ENCODE measurements at regions not wholly inside any gene's neighbourhood (a gene's known extent, or its start where the extent isn't known, plus 50 kb on each side); places are given as distances from the start of the nearest gene placed in this dataset.

DNA sequence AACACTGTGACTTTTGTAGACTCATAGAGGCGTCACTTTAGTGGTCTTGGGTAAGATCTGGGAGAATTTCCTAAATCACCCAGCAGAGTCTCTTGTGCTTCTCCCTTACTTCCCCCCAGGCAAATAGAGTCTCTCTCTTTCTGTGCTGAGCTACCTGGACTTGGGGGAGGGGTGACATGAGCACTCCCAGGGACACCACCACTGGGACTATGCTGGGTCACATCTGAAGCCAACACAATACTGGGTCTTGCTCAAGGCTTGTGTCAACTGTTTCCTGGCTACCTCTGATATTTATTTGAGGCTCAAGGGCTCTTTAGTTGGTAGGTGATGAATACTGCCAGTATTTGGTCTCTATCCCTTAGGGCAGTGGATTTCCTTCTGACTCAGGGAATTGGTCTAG is 214.6 kb upstream of the TPK1 start:
- intact Hi-C loops (cut with DNase I): no loop called here
- no peaks in the 10 kb centered on the region for H3K4me1 ChIP-seq
- no peaks in the 10 kb centered on the region for H3K27me3 ChIP-seq
- no peak overlapping the region for H3K27ac ChIP-seq
- ATAC-seq: no peak
- H3K9me3 ChIP-seq: no peaks in the 10 kb centered on the region
- TF ChIP-seq, protein P1, sequence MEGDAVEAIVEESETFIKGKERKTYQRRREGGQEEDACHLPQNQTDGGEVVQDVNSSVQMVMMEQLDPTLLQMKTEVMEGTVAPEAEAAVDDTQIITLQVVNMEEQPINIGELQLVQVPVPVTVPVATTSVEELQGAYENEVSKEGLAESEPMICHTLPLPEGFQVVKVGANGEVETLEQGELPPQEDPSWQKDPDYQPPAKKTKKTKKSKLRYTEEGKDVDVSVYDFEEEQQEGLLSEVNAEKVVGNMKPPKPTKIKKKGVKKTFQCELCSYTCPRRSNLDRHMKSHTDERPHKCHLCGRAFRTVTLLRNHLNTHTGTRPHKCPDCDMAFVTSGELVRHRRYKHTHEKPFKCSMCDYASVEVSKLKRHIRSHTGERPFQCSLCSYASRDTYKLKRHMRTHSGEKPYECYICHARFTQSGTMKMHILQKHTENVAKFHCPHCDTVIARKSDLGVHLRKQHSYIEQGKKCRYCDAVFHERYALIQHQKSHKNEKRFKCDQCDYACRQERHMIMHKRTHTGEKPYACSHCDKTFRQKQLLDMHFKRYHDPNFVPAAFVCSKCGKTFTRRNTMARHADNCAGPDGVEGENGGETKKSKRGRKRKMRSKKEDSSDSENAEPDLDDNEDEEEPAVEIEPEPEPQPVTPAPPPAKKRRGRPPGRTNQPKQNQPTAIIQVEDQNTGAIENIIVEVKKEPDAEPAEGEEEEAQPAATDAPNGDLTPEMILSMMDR (IDR thresholded peaks at IDR 0.05): no peak
- no peak for TF ChIP-seq POLR2A (IDR thresholded peaks at IDR 0.05)
- no peak overlapping the region for H3K4me3 ChIP-seq
- no peaks in the 10 kb centered on the region for H3K36me3 ChIP-seq
- no CpG with 5 or more reads among the region's 1 CpG for WGBS (ENCODE audit: insufficient coverage, low coverage, low lambda C conversion rate, missing lambda C conversion rate)
- DNase-seq: no peak

DNA sequence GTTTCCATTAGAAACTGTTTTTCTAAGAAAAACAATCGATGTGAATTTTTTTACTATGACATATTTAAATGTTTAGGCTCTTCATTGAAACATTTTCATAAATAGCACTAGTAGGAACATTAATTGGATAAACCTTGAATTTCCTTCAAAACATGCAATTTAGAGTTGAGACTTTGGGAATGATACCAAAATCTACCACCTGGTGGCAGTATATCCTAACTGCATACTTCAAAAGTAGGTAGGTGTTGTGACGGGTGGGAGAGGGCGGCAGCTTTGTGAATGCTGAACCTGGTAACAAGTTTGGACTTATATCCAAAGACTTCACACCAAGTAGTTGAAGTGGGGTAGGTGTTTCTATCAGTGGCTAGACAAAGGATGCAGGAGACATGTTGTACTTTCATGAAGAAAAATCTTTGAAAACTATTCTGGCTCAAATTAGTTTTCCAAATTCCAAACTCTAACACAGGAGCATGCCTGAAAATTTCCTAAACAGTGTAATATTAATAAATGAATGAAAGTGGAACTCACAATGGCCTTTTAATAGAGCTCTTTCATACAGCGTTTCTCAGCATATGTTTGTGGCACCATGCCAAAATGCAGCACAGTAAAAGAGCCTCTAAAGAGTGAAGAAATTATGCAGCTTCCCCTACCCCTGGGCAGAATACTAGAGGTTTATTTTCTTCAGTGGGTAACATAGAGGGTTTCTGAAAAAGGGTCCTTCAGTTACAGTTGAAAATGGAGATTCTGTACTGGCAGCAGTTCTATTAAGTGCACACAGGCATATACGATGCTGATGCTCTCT is 201.0 kb upstream of the TPK1 start:
- TF ChIP-seq POLR2A (IDR thresholded peaks at IDR 0.05): no peak
- TF ChIP-seq, protein P1 (IDR thresholded peaks at IDR 0.05): peak; percentile 51 to 81 (median 72)
- ATAC-seq: peak; percentile 64 to 74 (median 70)

DNA sequence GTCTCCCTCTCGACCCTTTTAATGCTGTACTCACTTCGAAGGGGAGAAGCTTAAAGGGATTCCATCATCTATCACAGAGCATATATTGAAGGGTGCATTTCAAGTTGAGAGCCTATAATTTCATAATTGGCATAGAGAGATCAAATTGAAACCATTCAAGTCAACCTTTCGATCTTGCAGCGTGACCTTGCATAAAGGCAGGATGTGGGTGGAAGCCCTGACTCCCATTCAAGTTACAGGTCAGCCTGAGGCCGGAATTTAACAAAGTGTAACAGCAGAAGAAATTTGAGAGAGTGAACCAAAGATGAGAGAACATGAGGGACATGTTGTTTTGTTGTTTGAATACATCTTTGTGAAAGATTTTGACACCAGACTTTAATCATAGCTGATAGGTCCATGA is 195.3 kb upstream of the TPK1 start:
- H3K4me3 ChIP-seq: no peak overlapping the region
- no peaks in the 10 kb centered on the region for H3K36me3 ChIP-seq
- H3K9me3 ChIP-seq: no peaks in the 10 kb centered on the region
- 37% methylated on average over 4 of the region's 5 CpGs for WGBS (ENCODE audit: insufficient coverage, low coverage, low lambda C conversion rate, missing lambda C conversion rate)
- no peak overlapping the region for H3K27ac ChIP-seq
- ATAC-seq: no peak
- no peak for DNase-seq
- intact Hi-C loops (cut with DNase I): no loop called here
- H3K27me3 ChIP-seq: peaks cover 0 to 4% of the 10 kb centered on the region in 2 donors
- TF ChIP-seq, protein P1 (IDR thresholded peaks at IDR 0.05): no peak
- no peak for TF ChIP-seq POLR2A (IDR thresholded peaks at IDR 0.05)
- no peaks in the 10 kb centered on the region for H3K4me1 ChIP-seq

More for the DNA sequence above, 201.0 kb upstream of the TPK1 start:
- peaks cover 0 to 7% of the 10 kb centered on the region in 2 donors for H3K27me3 ChIP-seq
- intact Hi-C loops (cut with DNase I): no loop called here
- no peaks in the 10 kb centered on the region for H3K4me1 ChIP-seq
- no peak overlapping the region for H3K4me3 ChIP-seq
- no peak overlapping the region for H3K27ac ChIP-seq
- no peaks in the 10 kb centered on the region for H3K36me3 ChIP-seq
- 11% methylated on average over 5 of the region's 5 CpGs for WGBS (ENCODE audit: insufficient coverage, low coverage, low lambda C conversion rate, missing lambda C conversion rate)
- H3K9me3 ChIP-seq: no peaks in the 10 kb centered on the region
- peak in 1 of 3 donors; percentile 46 for DNase-seq

DNA sequence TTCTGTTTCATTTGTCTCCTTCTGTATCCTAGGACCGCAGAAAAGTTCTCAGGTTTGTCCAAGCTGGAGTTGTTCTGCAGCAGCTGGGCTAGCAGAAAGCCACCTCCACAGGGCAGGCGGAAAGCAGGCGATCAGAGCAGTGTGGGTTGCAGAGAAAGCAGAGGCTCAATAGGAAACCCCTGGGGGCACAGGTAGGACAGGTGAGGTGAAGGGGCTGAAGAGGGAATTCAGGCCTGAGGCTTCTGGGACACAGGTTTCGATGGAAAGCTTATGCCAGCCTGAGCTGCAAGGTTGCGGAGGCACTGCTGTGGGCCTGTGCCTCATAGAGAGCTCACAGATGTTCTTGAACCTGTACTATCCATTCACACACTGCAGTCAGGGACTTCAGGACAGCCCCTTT is 194.9 kb upstream of the TPK1 start:
- WGBS (ENCODE audit: insufficient coverage, low coverage, low lambda C conversion rate, missing lambda C conversion rate): 74% methylated on average over 4 of the region's 5 CpGs
- no peak for TF ChIP-seq POLR2A (IDR thresholded peaks at IDR 0.05)
- TF ChIP-seq, protein P1 (IDR thresholded peaks at IDR 0.05): no peak
- DNase-seq: no peak
- H3K4me3 ChIP-seq: no peak overlapping the region
- H3K27ac ChIP-seq: no peak overlapping the region
- no peaks in the 10 kb centered on the region for H3K4me1 ChIP-seq
- intact Hi-C loops (cut with DNase I): no loop called here
- H3K36me3 ChIP-seq: no peaks in the 10 kb centered on the region
- H3K9me3 ChIP-seq: no peaks in the 10 kb centered on the region
- H3K27me3 ChIP-seq: peaks cover 0 to 4% of the 10 kb centered on the region in 2 donors
- no peak for ATAC-seq

Data from right lobe of liver (tissue), 6 donors.